HUES48 (cell line): ENCODE measurements at regions not wholly inside any gene's neighbourhood (a gene's known extent, or its start where the extent isn't known, plus 50 kb on each side); places are given as distances from the start of the nearest gene placed in this dataset.

Experiments used
- H3K27ac ChIP-seq: one replicate; pipeline ENCODE4 v1.7.0; 2013; ENCODE audit warnings: low read depth, low read length, inconsistent platforms
- H3K27me3 ChIP-seq: 2 replicates; pipeline ENCODE4 v1.6.1; 2013; ENCODE audit warnings: mild to moderate bottlenecking, low read length; ENCODE audit not compliant: control insufficient read depth, insufficient read depth
- H3K36me3 ChIP-seq: 2 replicates; pipeline ENCODE4 v1.6.1; 2013; ENCODE audit warnings: low read length; ENCODE audit not compliant: control insufficient read depth, insufficient read depth
- H3K4me1 ChIP-seq: 2 replicates; pipeline ENCODE4 v1.6.1; 2013; ENCODE audit warnings: mild to moderate bottlenecking, low read length; ENCODE audit not compliant: control insufficient read depth, insufficient read depth
- H3K4me3 ChIP-seq: 2 replicates; pipeline ENCODE4 v1.5.1; 2013; ENCODE audit warnings: mild to moderate bottlenecking, low read depth, low read length
- H3K9ac ChIP-seq: 2 replicates; pipeline ENCODE4 v1.6.1; 2013; ENCODE audit warnings: mild to moderate bottlenecking, low read depth, low read length, moderate library complexity
- H3K9me3 ChIP-seq: 2 replicates; pipeline ENCODE4 v1.6.1; 2013; ENCODE audit warnings: low read length; ENCODE audit not compliant: control insufficient read depth, insufficient read depth

- Histone ChIP-seq H3K4me3 (no peak overlapping the region), H3K27ac (no peak overlapping the region), H3K9ac (no peak overlapping the region), H3K36me3 (no peaks in the 10 kb centered on the region), H3K4me1 (peaks cover 6% of the 10 kb centered on the region), H3K27me3 (no peaks in the 10 kb centered on the region), H3K9me3 (no peaks in the 10 kb centered on the region)
Observed at GRCh38 chr12:107221913-107222312, 128.6 kb upstream of the CRY1 start.

- Histone ChIP-seq H3K36me3 (no peaks in the 10 kb centered on the region), H3K4me1 (peaks cover 10% of the 10 kb centered on the region), H3K27me3 (no peaks in the 10 kb centered on the region), H3K4me3 (no peak overlapping the region), H3K27ac (no peak overlapping the region), H3K9me3 (no peaks in the 10 kb centered on the region), H3K9ac (no peak overlapping the region)
Observed at GRCh38 chr12:107223821-107224220, 130.5 kb upstream of the CRY1 start.

DNA sequence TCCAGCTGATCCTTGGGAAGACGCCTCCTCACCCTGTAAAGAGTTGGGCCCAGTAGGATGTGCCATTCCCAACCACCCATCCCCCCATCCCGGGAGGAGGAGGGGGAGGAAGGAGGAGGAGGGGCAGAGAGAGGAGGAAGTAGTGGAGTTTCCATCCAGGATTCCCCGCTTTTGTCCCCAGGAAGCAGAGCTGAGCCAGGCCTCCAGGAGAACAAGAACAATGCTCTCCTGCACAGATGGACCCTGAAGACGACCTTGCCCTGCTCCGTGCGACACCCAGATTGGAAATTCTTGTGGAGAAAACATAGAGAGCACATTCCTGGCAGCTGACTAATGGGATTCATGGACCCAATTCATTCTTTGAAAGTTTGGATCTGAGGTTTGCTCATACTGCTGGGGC lies 132.3 kb upstream of the CRY1 start:
- no peaks in the 10 kb centered on the region for H3K27me3 ChIP-seq
- no peak overlapping the region for H3K9ac ChIP-seq
- H3K27ac ChIP-seq: peak overlapping the region; percentile 21
- H3K9me3 ChIP-seq: no peaks in the 10 kb centered on the region
- H3K36me3 ChIP-seq: no peaks in the 10 kb centered on the region
- no peak overlapping the region for H3K4me3 ChIP-seq
- peaks cover 10% of the 10 kb centered on the region for H3K4me1 ChIP-seq

DNA sequence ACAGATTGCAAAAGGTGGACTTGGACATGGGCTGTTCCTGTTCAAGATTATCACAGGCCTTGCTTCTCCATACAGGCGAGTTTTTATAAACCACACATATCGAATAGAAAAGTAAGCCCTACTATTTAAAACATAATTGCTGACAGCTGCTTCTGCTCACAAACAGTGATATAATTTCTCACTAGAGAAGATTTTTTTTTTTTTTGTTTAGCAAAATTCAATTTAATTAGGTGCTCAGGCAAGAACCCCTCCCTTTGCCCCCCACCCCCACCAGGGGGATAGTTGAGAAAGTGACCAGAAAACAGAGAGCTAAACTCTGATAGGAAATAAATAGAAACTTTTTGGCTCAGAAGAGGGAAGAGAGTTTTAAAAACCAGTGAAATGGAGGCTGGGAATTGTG lies 132.8 kb upstream of the CRY1 start:
- Histone ChIP-seq H3K27me3 (no peaks in the 10 kb centered on the region), H3K9ac (no peak overlapping the region), H3K4me3 (no peak overlapping the region), H3K4me1 (peaks cover 10% of the 10 kb centered on the region), H3K27ac (peak overlapping the region; percentile 21), H3K36me3 (no peaks in the 10 kb centered on the region), H3K9me3 (no peaks in the 10 kb centered on the region)

DNA sequence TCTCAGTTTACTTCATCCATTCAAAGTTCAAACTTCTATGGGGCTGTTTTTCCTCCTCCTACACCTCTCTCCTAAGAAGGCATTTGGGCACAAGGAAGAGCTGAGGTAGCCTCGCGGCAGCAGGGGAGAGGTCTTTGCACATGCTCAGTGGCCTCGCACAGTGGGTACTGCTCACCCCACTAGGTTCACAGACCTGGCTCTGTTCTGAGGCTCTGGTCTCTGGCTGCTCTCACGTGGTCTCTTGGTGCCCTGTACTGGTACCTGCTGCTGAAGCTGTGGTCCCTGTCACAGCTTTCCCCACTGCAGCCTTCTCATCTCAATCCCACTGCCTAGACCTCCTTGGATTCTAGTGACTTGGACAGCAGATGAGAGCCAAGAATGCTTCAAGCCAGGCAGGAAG lies 134.7 kb upstream of the CRY1 start:
- no peaks in the 10 kb centered on the region for H3K27me3 ChIP-seq
- H3K9me3 ChIP-seq: no peaks in the 10 kb centered on the region
- peaks cover 10% of the 10 kb centered on the region for H3K4me1 ChIP-seq
- H3K4me3 ChIP-seq: no peak overlapping the region
- no peak overlapping the region for H3K9ac ChIP-seq
- no peak overlapping the region for H3K27ac ChIP-seq
- H3K36me3 ChIP-seq: no peaks in the 10 kb centered on the region

DNA sequence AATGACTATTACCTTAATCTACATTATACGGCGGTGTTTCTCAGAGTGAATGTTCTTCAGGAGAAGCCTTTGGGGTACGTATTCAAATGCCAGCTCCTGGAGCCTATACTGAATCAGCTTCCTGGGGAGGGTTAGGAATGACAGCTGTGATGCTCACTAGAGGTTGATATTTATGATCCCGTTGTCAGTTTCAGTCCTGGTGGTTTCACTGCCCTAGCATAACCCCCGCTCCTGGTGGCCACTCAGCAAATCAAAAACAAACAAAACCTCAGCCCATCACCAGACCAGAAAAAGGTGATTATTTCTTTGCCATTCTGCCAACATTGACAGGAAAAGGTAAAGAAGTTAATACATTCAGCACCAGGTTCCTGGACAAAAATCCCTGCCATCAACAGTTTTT lies 136.5 kb upstream of the CRY1 start:
- Histone ChIP-seq H3K4me1 (peaks cover 13% of the 10 kb centered on the region), H3K27ac (no peak overlapping the region), H3K9me3 (no peaks in the 10 kb centered on the region), H3K27me3 (no peaks in the 10 kb centered on the region), H3K9ac (no peak overlapping the region), H3K36me3 (no peaks in the 10 kb centered on the region), H3K4me3 (no peak overlapping the region)

GRCh38 chr12:107231303-107231702 lies 138.0 kb upstream of the CRY1 start:
- no peaks in the 10 kb centered on the region for H3K36me3 ChIP-seq
- H3K4me3 ChIP-seq: no peak overlapping the region
- no peaks in the 10 kb centered on the region for H3K27me3 ChIP-seq
- no peak overlapping the region for H3K27ac ChIP-seq
- peaks cover 7% of the 10 kb centered on the region for H3K4me1 ChIP-seq
- no peak overlapping the region for H3K9ac ChIP-seq
- no peaks in the 10 kb centered on the region for H3K9me3 ChIP-seq

DNA sequence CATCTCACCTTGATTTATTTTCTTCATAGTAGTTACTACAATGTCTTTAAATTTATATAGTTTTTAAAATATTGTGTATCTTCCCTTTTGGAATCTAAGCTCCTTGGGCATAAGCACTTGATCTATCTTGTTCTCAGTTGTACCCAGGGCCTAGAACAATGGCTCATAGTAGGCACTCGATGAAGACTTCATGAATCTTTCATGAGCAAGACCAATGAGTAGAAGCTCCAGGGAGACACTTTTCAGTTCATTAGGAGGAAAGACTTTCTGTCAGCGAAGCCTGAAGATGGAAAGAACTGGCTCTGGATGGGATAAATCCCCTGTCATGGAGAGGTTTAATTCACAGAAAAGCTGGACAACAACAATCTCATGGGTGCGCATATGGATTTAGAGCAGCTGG lies 140.2 kb upstream of the CRY1 start:
- Histone ChIP-seq H3K36me3 (no peaks in the 10 kb centered on the region), H3K27me3 (no peaks in the 10 kb centered on the region), H3K4me1 (peaks cover 10% of the 10 kb centered on the region), H3K27ac (no peak overlapping the region), H3K9me3 (no peaks in the 10 kb centered on the region), H3K9ac (no peak overlapping the region), H3K4me3 (no peak overlapping the region)

GRCh38 chr12:107235600-107235999 lies 142.3 kb upstream of the CRY1 start:
- Histone ChIP-seq H3K27ac (no peak overlapping the region), H3K9ac (no peak overlapping the region), H3K4me3 (no peak overlapping the region), H3K27me3 (no peaks in the 10 kb centered on the region), H3K4me1 (peaks cover 10% of the 10 kb centered on the region), H3K9me3 (no peaks in the 10 kb centered on the region), H3K36me3 (no peaks in the 10 kb centered on the region)

DNA sequence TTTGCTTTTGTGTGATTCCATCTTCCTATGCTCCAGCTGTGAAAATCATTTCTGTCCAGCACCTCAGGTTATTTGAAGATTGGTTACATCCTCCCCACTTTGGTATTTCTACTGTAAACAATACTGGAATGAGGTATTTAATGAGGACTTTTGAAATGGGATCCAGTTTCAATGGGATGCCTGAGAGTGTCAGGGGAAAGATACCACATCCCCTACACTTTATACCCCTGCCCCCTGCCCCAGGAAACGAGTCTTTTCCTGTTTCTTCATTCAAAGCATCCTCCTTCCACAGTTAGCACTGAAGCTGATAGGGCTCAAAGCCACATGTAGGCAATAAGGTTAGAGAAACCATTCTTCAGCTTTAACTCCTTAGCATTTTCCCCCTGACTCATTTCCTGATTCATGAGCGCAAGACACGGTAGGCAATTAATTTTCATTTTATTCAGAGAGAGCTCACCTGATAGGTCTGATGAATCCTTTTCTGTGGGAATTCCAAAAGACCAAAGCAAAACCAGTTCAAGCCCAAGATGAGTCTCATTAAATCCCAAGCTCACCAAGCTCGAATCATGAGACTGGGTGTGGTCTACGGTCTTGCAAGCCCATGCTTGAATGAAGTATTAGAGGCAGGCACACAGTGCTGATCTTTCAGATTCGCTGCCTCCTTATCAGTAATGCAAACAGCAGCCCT lies 143.6 kb upstream of the CRY1 start:
- no peak overlapping the region for H3K9ac ChIP-seq
- no peaks in the 10 kb centered on the region for H3K9me3 ChIP-seq
- peaks cover 10% of the 10 kb centered on the region for H3K4me1 ChIP-seq
- no peak overlapping the region for H3K27ac ChIP-seq
- H3K4me3 ChIP-seq: no peak overlapping the region
- H3K27me3 ChIP-seq: no peaks in the 10 kb centered on the region
- H3K36me3 ChIP-seq: no peaks in the 10 kb centered on the region

DNA sequence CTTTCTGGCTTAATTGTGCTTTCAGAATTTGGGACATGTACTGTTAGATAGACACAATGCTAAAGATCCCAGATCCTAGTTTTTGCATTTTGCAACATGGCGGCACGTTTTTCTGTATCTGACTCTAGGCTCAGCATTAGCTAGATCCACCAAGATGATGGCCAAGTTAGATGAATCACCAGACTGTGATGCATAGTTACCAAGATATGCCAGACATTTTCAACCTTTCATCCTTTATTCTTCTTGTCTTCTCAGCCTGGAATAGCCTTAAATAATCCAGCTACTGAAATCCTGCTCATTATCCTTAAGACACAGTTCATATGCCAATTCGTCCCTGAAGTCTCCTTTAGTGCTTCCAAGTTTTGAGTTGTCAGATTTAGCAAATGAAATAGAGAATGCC lies 144.9 kb upstream of the CRY1 start:
- H3K27ac ChIP-seq: no peak overlapping the region
- no peak overlapping the region for H3K9ac ChIP-seq
- H3K36me3 ChIP-seq: no peaks in the 10 kb centered on the region
- no peaks in the 10 kb centered on the region for H3K9me3 ChIP-seq
- H3K27me3 ChIP-seq: no peaks in the 10 kb centered on the region
- H3K4me1 ChIP-seq: peaks cover 10% of the 10 kb centered on the region
- no peak overlapping the region for H3K4me3 ChIP-seq

GRCh38 chr12:107241411-107241810 lies 148.1 kb upstream of the CRY1 start:
- Histone ChIP-seq H3K36me3 (no peaks in the 10 kb centered on the region), H3K9ac (no peak overlapping the region), H3K4me3 (no peak overlapping the region), H3K9me3 (no peaks in the 10 kb centered on the region), H3K4me1 (peaks cover 7% of the 10 kb centered on the region), H3K27ac (no peak overlapping the region), H3K27me3 (no peaks in the 10 kb centered on the region)
